ENCODE measurements at regions not wholly inside any gene's neighbourhood (a gene's known extent, or its start where the extent isn't known, plus 50 kb on each side); places are given as distances from the start of the nearest gene placed in this dataset.

- Mint-ChIP-seq H3K4me3 (ENCODE audit: unreplicated experiment) (no peak overlapping the region), H3K36me3 (ENCODE audit: unreplicated experiment) (peaks cover 4% of the 10 kb centered on the region), H3K4me1 (ENCODE audit: low read depth, unreplicated experiment) (no peaks in the 10 kb centered on the region), H3K27me3 (ENCODE audit: unreplicated experiment) (no peaks in the 10 kb centered on the region), H3K9me3 (ENCODE audit: unreplicated experiment) (no peaks in the 10 kb centered on the region), H3K27ac (ENCODE audit: unreplicated experiment) (no peak overlapping the region)
- no peak for DNase-seq
- no peak for TF ChIP-seq CTCF (IDR thresholded peaks at IDR 0.05; ENCODE audit: partially characterized antibody, unreplicated experiment)
These were observed 142.2 kb downstream of the ABCA8 start for GRCh38 chr17:68812876-68813584.

GRCh38 chr17:68809148-68809547 is 146.0 kb downstream of the ABCA8 start:
- Mint-ChIP-seq H3K27me3 (ENCODE audit: unreplicated experiment) (no peaks in the 10 kb centered on the region), H3K4me3 (ENCODE audit: unreplicated experiment) (no peak overlapping the region), H3K27ac (ENCODE audit: unreplicated experiment) (no peak overlapping the region), H3K9me3 (ENCODE audit: unreplicated experiment) (peaks cover 4% of the 10 kb centered on the region), H3K36me3 (ENCODE audit: unreplicated experiment) (peaks cover 4% of the 10 kb centered on the region), H3K4me1 (ENCODE audit: low read depth, unreplicated experiment) (no peaks in the 10 kb centered on the region)
- no peak for DNase-seq
- TF ChIP-seq CTCF (IDR thresholded peaks at IDR 0.05; ENCODE audit: partially characterized antibody, unreplicated experiment), result no peak

GRCh38 chr17:68807998-68808772 is 147.0 kb downstream of the ABCA8 start:
- H3K9me3 Mint-ChIP-seq (ENCODE audit: unreplicated experiment), result peaks cover 4% of the 10 kb centered on the region
- H3K4me3 Mint-ChIP-seq (ENCODE audit: unreplicated experiment), result no peak overlapping the region
- H3K36me3 Mint-ChIP-seq (ENCODE audit: unreplicated experiment), result peaks cover 4% of the 10 kb centered on the region
- no peaks in the 10 kb centered on the region for H3K4me1 Mint-ChIP-seq (ENCODE audit: low read depth, unreplicated experiment)
- no peak for TF ChIP-seq CTCF (IDR thresholded peaks at IDR 0.05; ENCODE audit: partially characterized antibody, unreplicated experiment)
- H3K27me3 Mint-ChIP-seq (ENCODE audit: unreplicated experiment), result no peaks in the 10 kb centered on the region
- no peak overlapping the region for H3K27ac Mint-ChIP-seq (ENCODE audit: unreplicated experiment)
- no peak for DNase-seq

GRCh38 chr17:68805609-68806008 is 149.6 kb downstream of the ABCA8 start:
- peaks cover 4% of the 10 kb centered on the region for H3K9me3 Mint-ChIP-seq (ENCODE audit: unreplicated experiment)
- no peaks in the 10 kb centered on the region for H3K27me3 Mint-ChIP-seq (ENCODE audit: unreplicated experiment)

More at GRCh38 chr17:68805609-68806008, 149.6 kb downstream of the ABCA8 start:
- no peaks in the 10 kb centered on the region for H3K4me1 Mint-ChIP-seq (ENCODE audit: low read depth, unreplicated experiment)
- no peak for TF ChIP-seq CTCF (IDR thresholded peaks at IDR 0.05; ENCODE audit: partially characterized antibody, unreplicated experiment)
- no peak for DNase-seq
- no peaks in the 10 kb centered on the region for H3K36me3 Mint-ChIP-seq (ENCODE audit: unreplicated experiment)
- H3K4me3 Mint-ChIP-seq (ENCODE audit: unreplicated experiment), result no peak overlapping the region
- H3K27ac Mint-ChIP-seq (ENCODE audit: unreplicated experiment), result no peak overlapping the region

Measured in glutamatergic neuron (in vitro differentiated cells).